Loucy (cell line): ENCODE measurements at regions not wholly inside any gene's neighbourhood (a gene's known extent, or its start where the extent isn't known, plus 50 kb on each side); places are given as distances from the start of the nearest gene placed in this dataset.

Experiments
- EZH2phosphoT487 ChIP-seq: fragments of 200-600 bp; IDR thresholded peaks from 2 replicates; pipeline ENCODE4 v1.6.1; 2018; ENCODE audit warnings: antibody characterized with exemption, mild to moderate bottlenecking, moderate library complexity, borderline replicate concordance
- TF ChIP-seq, protein P1 (sequence below): fragments of 200-600 bp; sonication (generic); conservative IDR thresholded peaks from 2 replicates; pipeline ENCODE4 v1.5.1; 2014; ENCODE audit warnings: mild to moderate bottlenecking, antibody characterized with exemption, low read length

GRCh38 chr13:80101040-80101439 is 239.9 kb downstream of the SPRY2 start:
- TF ChIP-seq, protein P1, sequence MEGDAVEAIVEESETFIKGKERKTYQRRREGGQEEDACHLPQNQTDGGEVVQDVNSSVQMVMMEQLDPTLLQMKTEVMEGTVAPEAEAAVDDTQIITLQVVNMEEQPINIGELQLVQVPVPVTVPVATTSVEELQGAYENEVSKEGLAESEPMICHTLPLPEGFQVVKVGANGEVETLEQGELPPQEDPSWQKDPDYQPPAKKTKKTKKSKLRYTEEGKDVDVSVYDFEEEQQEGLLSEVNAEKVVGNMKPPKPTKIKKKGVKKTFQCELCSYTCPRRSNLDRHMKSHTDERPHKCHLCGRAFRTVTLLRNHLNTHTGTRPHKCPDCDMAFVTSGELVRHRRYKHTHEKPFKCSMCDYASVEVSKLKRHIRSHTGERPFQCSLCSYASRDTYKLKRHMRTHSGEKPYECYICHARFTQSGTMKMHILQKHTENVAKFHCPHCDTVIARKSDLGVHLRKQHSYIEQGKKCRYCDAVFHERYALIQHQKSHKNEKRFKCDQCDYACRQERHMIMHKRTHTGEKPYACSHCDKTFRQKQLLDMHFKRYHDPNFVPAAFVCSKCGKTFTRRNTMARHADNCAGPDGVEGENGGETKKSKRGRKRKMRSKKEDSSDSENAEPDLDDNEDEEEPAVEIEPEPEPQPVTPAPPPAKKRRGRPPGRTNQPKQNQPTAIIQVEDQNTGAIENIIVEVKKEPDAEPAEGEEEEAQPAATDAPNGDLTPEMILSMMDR, result no peak
- no peak for TF ChIP-seq EZH2phosphoT487
